HFF-Myc (cell line): ENCODE measurements at regions not wholly inside any gene's neighbourhood (a gene's known extent, or its start where the extent isn't known, plus 50 kb on each side); places are given as distances from the start of the nearest gene placed in this dataset.

Experiments
- DNase-seq: peaks from one replicate; pipeline ENCODE4 v3.0.0-alpha.2; 2011; ENCODE audit warnings: low read depth; ENCODE audit errors: extremely low read depth
- H3K4me3 ChIP-seq: replicated peaks from 2 replicates; pipeline ENCODE4 v1.5.1; 2011; ENCODE audit warnings: low read depth, mild to moderate bottlenecking, control low read depth, low read length
- CTCF ChIP-seq: IDR thresholded peaks from 2 replicates; pipeline ENCODE4 v1.5.1; 2012; ENCODE audit warnings: mild to moderate bottlenecking, low read depth, low read length, control low read depth; ENCODE audit errors: missing control alignments

GRCh38 chr12:115264605-115265004, 580.6 kb upstream of the TBX3 start:
- no peak for TF ChIP-seq CTCF
- DNase-seq = no peak

GRCh38 chr12:115261691-115262398, 577.9 kb upstream of the TBX3 start:
- no peak for DNase-seq
- TF ChIP-seq CTCF = no peak
- H3K4me3 ChIP-seq = no peak overlapping the region

More at GRCh38 chr12:115264605-115265004, 580.6 kb upstream of the TBX3 start:
- no peak overlapping the region for H3K4me3 ChIP-seq

GRCh38 chr12:115260762-115261675, 577.0 kb upstream of the TBX3 start:
- TF ChIP-seq CTCF = no peak
- no peak for DNase-seq
- no peak overlapping the region for H3K4me3 ChIP-seq

- no peak overlapping the region for H3K4me3 ChIP-seq
- no peak for TF ChIP-seq CTCF
- DNase-seq = no peak
These were observed 576.2 kb upstream of the TBX3 start for GRCh38 chr12:115259968-115260747.

GRCh38 chr12:115257791-115258190, 573.8 kb upstream of the TBX3 start:
- no peak for TF ChIP-seq CTCF
- no peak overlapping the region for H3K4me3 ChIP-seq
- DNase-seq = peak; percentile 32

GRCh38 chr12:115255962-115256361, 572.0 kb upstream of the TBX3 start:
- no peak for TF ChIP-seq CTCF
- no peak overlapping the region for H3K4me3 ChIP-seq
- no peak for DNase-seq
